ENCODE measurements at regions not wholly inside any gene's neighbourhood (a gene's known extent, or its start where the extent isn't known, plus 50 kb on each side); places are given as distances from the start of the nearest gene placed in this dataset.

GRCh38 chr3:153602801-153603200 is 440.8 kb downstream of the RAP2B start:
- no peak for DNase-seq (ENCODE audit: low spot score)
- TF ChIP-seq ZNF121 (CRISPR knock-in tag; IDR thresholded peaks at IDR 0.05) (no peak), ZNF281 (CRISPR knock-in tag; IDR thresholded peaks at IDR 0.05) (no peak), JAZF1 (CRISPR knock-in tag; IDR thresholded peaks at IDR 0.05) (no peak), IRF2 (CRISPR knock-in tag; IDR thresholded peaks at IDR 0.05; ENCODE audit: borderline replicate concordance, low read depth) (no peak), IRF1 (CRISPR knock-in tag; IDR thresholded peaks at IDR 0.05) (no peak), ZNF512 (CRISPR knock-in tag; IDR thresholded peaks at IDR 0.05; ENCODE audit: borderline replicate concordance) (no peak), ZNF416 (CRISPR knock-in tag; IDR thresholded peaks at IDR 0.05) (no peak), SOX15 (CRISPR knock-in tag; IDR thresholded peaks at IDR 0.05) (no peak), ZNF232 (CRISPR knock-in tag; IDR thresholded peaks at IDR 0.05) (no peak), OVOL2 (CRISPR knock-in tag; IDR thresholded peaks at IDR 0.05; ENCODE audit: borderline replicate concordance) (no peak), USF1 (CRISPR knock-in tag; IDR thresholded peaks at IDR 0.05) (no peak), ATF2 (CRISPR knock-in tag; IDR thresholded peaks at IDR 0.05; ENCODE audit: borderline replicate concordance, low read depth) (no peak), GRHL2 (CRISPR knock-in tag; IDR thresholded peaks at IDR 0.05; ENCODE audit: insufficient replicate concordance, severe bottlenecking) (no peak), RELA (CRISPR knock-in tag; IDR thresholded peaks at IDR 0.05; ENCODE audit: borderline replicate concordance) (no peak), ZBTB43 (CRISPR knock-in tag; IDR thresholded peaks at IDR 0.05) (no peak), ZNF263 (CRISPR knock-in tag; IDR thresholded peaks at IDR 0.05; ENCODE audit: low read depth) (no peak), ZNF532 (CRISPR knock-in tag; IDR thresholded peaks at IDR 0.05; ENCODE audit: borderline replicate concordance) (no peak)
- Mint-ChIP-seq H3K9me3 (no peaks in the 10 kb centered on the region), H3K4me3 (no peak overlapping the region), H3K4me1 (0 out of 2 replicates have a peak, but pooled peaks cover 3% of the 10 kb centered on the region), H3K36me3 (no peaks in the 10 kb centered on the region), H3K27me3 (ENCODE audit: low read depth) (no peaks in the 10 kb centered on the region), H3K27ac (no peak overlapping the region)
- ChIA-PET CTCF (no interaction called here), POLR2A (no interaction called here)
- ATAC-seq, result no peak

Measured in WTC11 (cell line).